GM12874 (cell line): ENCODE measurements at regions not wholly inside any gene's neighbourhood (a gene's known extent, or its start where the extent isn't known, plus 50 kb on each side); places are given as distances from the start of the nearest gene placed in this dataset.

Source experiments
- TF ChIP-seq, protein P1 (sequence below): IDR thresholded peaks from 2 replicates; pipeline ENCODE4 v1.5.1; 2011; ENCODE audit warnings: low read depth, mild to moderate bottlenecking, control low read depth, low read length, moderate library complexity; ENCODE audit not compliant: insufficient read depth

DNA sequence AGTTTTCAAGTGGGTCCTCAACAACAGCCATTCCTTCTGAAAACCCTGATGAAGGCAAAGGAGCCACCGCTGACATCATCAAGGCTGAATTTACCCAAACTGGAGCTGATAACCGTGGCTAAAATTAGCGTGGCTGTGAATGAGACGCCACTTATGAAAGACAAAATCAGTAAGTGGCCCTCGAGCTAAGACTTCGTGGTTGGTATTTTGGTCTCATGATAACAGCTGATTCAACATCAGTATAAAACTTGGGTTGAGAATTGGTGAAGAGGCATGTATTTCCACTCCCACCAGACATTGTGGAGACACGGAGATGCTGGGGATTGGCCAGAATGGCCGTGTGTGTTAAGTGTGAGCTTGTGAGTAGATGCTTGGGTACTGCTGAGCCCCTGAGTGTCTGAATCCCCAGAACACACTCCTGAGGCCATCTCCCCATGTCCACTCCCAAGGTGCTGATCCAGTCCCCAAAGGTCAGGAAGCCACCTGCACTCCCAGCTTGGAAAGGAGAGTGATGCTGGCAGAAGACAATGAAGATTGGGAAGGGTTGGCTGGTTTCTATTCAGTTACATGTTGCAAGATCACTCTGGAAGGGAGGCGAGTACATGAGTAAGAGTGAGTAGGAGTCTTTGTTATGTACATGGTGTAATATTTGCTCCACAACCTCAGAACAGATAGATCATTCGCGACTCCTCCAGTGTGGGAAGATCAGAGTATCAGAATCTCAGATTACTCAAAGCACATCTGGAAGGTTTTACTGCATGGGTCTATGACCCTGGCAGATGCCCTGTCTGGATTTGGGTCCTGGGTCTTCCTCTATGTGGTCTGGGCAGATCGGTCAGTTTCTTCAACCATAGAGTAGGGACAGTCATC lies 207.7 kb downstream of the HS3ST3A1 start:
- TF ChIP-seq, protein P1, sequence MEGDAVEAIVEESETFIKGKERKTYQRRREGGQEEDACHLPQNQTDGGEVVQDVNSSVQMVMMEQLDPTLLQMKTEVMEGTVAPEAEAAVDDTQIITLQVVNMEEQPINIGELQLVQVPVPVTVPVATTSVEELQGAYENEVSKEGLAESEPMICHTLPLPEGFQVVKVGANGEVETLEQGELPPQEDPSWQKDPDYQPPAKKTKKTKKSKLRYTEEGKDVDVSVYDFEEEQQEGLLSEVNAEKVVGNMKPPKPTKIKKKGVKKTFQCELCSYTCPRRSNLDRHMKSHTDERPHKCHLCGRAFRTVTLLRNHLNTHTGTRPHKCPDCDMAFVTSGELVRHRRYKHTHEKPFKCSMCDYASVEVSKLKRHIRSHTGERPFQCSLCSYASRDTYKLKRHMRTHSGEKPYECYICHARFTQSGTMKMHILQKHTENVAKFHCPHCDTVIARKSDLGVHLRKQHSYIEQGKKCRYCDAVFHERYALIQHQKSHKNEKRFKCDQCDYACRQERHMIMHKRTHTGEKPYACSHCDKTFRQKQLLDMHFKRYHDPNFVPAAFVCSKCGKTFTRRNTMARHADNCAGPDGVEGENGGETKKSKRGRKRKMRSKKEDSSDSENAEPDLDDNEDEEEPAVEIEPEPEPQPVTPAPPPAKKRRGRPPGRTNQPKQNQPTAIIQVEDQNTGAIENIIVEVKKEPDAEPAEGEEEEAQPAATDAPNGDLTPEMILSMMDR = no peak

DNA sequence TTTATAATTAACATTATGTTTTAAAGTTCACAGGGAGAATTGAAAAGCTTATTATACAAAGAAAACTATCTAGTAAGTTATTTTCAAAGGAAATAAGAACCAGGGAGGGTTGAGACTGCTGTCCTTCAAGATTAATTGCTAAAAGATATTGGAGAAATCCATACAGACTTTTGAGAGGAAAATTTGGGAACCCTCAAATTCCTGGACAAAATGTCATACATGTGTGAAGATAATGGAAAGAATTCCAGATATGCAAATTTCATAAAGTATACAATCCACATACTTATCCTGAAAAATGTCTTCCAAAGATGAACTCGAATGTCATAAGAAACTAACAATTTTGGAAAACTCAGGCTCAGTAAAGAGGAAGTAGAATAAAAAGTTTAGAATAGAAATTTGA lies 213.8 kb downstream of the HS3ST3A1 start:
- TF ChIP-seq, protein P1 = no peak

DNA sequence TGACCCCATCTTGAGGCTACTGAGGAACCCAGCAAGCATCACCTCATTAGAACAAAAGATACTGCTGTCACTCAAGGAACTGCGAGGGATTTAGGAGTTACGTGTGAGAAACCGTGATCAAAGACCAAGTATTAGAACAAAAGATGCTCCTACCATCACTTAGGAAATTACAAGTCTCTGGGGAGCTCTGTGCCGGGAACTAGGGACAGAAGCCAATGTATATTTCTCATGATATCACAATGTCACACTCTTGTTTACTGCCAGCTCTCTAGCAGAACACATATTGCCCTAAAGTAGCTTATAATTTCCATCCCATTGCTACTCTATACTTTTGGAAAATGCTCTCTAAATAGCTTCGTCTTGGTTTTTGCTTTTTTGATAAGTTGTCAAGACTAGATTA lies 214.5 kb downstream of the HS3ST3A1 start:
- TF ChIP-seq, protein P1 = no peak

DNA sequence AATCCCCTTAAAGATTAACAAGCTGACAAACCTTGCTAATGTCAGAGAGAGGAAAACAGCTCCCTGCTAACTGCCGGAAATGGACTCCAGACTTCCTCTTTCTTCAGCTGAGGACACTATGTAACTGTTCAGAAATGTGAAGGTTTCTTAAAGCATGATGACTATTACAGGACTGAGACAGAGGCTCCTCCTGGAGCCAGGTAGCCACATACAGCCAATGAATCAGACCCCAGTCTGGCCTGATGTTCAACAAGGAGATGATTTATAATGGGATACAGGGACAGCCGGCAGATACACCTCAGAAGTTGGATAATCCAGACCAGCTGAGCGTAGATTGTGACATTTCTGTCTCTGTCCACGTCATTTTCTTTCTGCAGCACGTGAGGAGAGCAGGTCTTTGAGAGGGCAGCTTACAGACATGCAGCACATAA lies 216.2 kb downstream of the HS3ST3A1 start:
- TF ChIP-seq, protein P1 = no peak

DNA sequence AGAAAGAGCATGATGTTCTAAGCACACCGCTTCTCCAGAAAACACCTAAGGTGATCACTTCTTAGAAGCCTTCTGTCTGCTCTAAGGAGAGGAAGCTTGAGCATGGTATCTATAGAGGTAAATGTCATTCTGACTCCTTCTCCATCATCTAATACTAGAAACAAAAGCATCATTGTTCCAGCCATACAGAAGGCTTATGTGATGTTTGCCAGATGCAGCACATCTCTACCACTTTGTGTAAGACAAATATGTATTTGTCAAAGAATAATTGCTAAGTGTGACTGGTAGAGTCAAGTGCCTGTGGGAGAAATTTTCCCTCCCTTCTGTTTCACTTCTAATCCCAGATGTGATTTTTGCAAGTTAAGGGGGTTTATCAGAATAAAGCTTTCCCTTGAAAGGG lies 217.1 kb downstream of the HS3ST3A1 start:
- TF ChIP-seq, protein P1 = no peak

DNA sequence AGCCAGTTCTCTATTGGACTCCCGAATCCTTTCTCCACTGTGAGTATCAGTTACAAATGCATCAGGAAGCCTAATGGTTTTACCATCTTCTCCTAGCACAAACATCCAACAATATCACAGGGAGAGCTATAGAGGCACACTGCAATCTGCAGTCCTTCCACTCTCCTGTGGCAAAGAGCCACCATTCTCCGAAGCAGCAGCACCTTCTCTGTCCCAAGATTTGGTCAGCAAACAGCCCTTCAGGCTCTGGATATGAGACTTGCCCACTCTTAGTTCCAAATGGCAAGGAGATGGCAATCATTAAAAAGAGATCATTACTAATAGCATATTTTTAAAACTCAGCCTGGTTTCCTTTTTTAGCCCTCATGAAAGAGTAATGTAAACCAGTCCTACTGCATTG lies 223.4 kb downstream of the HS3ST3A1 start:
- TF ChIP-seq, protein P1 = no peak

DNA sequence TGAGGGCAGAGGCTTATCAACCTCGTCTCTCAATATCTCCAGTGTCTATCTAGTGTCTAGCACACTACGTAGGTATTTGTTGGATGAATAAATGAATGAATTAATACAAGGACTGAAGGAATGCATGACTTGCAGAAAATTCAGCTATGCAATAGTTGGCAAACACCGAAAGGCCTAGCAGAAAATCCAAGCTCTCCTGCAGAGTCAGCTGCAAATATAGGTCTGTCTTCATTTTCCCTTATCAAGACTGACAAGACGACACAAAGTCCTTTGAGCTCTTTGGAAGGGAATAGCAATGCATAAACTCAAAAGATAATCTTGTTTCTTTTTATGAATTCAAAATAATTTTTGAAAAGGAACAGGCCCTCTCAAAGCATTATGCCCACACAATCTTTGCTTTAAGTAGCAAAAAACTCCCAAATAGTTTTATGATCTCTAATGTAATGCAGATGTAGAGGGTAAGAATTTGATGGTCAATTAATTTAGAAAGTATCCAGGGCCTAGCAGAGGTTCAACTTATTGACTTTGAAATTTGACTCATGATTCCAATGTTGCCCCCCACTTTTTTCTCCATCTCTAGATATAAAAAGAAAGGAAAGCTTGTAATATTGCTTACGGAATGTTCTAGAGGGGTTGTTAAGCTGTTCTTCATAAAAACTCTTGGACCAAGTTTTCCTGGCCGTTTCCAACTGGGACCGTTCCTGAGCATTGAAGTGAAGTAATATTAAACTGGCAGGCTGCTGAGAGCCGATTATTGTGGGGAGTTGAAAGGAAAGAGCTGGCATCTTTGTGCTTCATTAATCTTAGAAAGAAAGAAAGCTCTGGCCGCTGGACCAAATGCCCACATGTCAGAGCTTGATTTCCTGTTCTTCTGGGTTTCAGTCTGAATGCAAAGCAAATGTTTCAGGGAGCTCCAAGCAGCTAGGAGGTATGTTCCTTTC lies 227.3 kb downstream of the HS3ST3A1 start:
- TF ChIP-seq, protein P1 = no peak
